ENCODE measurements at regions not wholly inside any gene's neighbourhood (a gene's known extent, or its start where the extent isn't known, plus 50 kb on each side); places are given as distances from the start of the nearest gene placed in this dataset.

DNA sequence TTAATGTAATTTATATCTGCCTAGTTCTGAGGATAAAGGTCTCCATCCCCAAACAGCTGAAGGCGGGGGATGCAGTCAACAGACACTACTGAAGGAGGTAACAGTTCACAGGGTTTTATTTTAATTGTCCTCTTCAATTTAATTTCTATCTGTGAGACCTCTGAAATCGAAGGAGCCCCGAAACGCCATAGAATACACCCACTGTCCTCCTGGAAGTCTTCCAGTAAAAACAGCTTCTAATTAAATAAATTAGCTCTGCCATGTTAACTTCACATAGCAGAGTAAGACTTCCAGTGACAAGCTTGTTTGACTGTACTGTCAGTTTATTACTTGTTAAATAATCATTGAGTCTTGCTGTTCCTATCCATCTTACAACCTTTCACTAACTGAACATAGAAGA, 193.5 kb downstream of the SEC61B start:
- Histone ChIP-seq H3K9ac (ENCODE audit: low read depth, low read length, poor library complexity, severe bottlenecking) (no peak overlapping the region), H4K20me1 (ENCODE audit: insufficient read depth, low read length, poor library complexity, severe bottlenecking) (no peaks in the 10 kb centered on the region), H3K9me3 (ENCODE audit: insufficient read depth, low read depth, low read length) (no peaks in the 10 kb centered on the region), H3K79me2 (ENCODE audit: insufficient read depth, low read length) (no peaks in the 10 kb centered on the region), H3K27me3 (ENCODE audit: insufficient read depth, low read length, poor library complexity, severe bottlenecking) (no peaks in the 10 kb centered on the region), H3K4me2 (ENCODE audit: low read depth, low read length, poor library complexity, severe bottlenecking) (peak overlapping the region; percentile 27), H3K36me3 (ENCODE audit: insufficient read depth, low read length) (no peaks in the 10 kb centered on the region), H2AFZ (ENCODE audit: low read length) (0 out of 2 replicates have a peak overlapping the region, but pooled peaks have one; percentile 9), H3F3A (ENCODE audit: low read depth) (no peaks in the 10 kb centered on the region), H3K4me1 (ENCODE audit: insufficient read depth, low read length, poor library complexity, severe bottlenecking) (peaks cover 7% of the 10 kb centered on the region), H3K4me3 (ENCODE audit: low read length, poor library complexity, severe bottlenecking) (no peak overlapping the region), H3K9me2 (replicated peaks; ENCODE audit: low read depth, low read length) (no peaks in the 10 kb centered on the region)
- TF ChIP-seq EZH2phosphoT487 (IDR thresholded peaks at IDR 0.05; ENCODE audit: borderline replicate concordance) = no peak
- TF ChIP-seq, protein P1, sequence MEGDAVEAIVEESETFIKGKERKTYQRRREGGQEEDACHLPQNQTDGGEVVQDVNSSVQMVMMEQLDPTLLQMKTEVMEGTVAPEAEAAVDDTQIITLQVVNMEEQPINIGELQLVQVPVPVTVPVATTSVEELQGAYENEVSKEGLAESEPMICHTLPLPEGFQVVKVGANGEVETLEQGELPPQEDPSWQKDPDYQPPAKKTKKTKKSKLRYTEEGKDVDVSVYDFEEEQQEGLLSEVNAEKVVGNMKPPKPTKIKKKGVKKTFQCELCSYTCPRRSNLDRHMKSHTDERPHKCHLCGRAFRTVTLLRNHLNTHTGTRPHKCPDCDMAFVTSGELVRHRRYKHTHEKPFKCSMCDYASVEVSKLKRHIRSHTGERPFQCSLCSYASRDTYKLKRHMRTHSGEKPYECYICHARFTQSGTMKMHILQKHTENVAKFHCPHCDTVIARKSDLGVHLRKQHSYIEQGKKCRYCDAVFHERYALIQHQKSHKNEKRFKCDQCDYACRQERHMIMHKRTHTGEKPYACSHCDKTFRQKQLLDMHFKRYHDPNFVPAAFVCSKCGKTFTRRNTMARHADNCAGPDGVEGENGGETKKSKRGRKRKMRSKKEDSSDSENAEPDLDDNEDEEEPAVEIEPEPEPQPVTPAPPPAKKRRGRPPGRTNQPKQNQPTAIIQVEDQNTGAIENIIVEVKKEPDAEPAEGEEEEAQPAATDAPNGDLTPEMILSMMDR (conservative IDR thresholded peaks at IDR 0.05; ENCODE audit: low read length) = no peak

GRCh38 chr9:99416007-99416406, 193.9 kb downstream of the SEC61B start:
- Histone ChIP-seq H3K79me2 (ENCODE audit: insufficient read depth, low read length) (no peaks in the 10 kb centered on the region), H3K4me3 (ENCODE audit: low read length, poor library complexity, severe bottlenecking) (no peak overlapping the region), H2AFZ (ENCODE audit: low read length) (0 out of 2 replicates have a peak overlapping the region, but pooled peaks have one; percentile 9), H3K9me3 (ENCODE audit: insufficient read depth, low read depth, low read length) (no peaks in the 10 kb centered on the region), H3K27me3 (ENCODE audit: insufficient read depth, low read length, poor library complexity, severe bottlenecking) (no peaks in the 10 kb centered on the region), H4K20me1 (ENCODE audit: insufficient read depth, low read length, poor library complexity, severe bottlenecking) (no peaks in the 10 kb centered on the region), H3K4me2 (ENCODE audit: low read depth, low read length, poor library complexity, severe bottlenecking) (peak overlapping the region; percentile 27), H3F3A (ENCODE audit: low read depth) (no peaks in the 10 kb centered on the region), H3K36me3 (ENCODE audit: insufficient read depth, low read length) (no peaks in the 10 kb centered on the region), H3K9me2 (replicated peaks; ENCODE audit: low read depth, low read length) (no peaks in the 10 kb centered on the region), H3K9ac (ENCODE audit: low read depth, low read length, poor library complexity, severe bottlenecking) (no peak overlapping the region), H3K4me1 (ENCODE audit: insufficient read depth, low read length, poor library complexity, severe bottlenecking) (peaks cover 7% of the 10 kb centered on the region)
- TF ChIP-seq, protein P1 (conservative IDR thresholded peaks at IDR 0.05; ENCODE audit: low read length) = no peak
- no peak for TF ChIP-seq EZH2phosphoT487 (IDR thresholded peaks at IDR 0.05; ENCODE audit: borderline replicate concordance)

DNA sequence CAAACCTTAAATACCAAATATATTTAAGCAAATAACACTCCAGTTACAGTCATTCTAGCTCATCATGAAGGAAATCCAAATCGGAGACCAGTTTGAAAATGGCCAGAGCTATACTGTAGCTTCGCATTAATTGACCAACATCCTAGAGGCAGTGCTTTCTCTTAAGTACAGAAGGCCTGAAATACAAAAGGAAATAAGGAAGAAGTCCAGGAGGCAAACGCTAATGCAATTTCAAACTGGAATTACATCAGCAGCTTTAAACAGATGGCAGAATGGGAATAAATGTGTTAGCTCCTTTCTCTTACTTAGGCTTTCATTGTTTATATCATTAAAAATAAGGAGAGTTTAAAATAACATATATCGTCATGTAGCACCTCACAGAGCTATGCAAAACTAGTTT, 197.0 kb downstream of the SEC61B start:
- H3K4me2 ChIP-seq (ENCODE audit: low read depth, low read length, poor library complexity, severe bottlenecking) = no peak overlapping the region
- no peaks in the 10 kb centered on the region for H3K79me2 ChIP-seq (ENCODE audit: insufficient read depth, low read length)
- H2AFZ ChIP-seq (ENCODE audit: low read length) = no peak overlapping the region
- TF ChIP-seq EZH2phosphoT487 (IDR thresholded peaks at IDR 0.05; ENCODE audit: borderline replicate concordance) = no peak
- TF ChIP-seq, protein P1 (conservative IDR thresholded peaks at IDR 0.05; ENCODE audit: low read length) = no peak
- H3K9me2 ChIP-seq (replicated peaks; ENCODE audit: low read depth, low read length) = no peaks in the 10 kb centered on the region
- no peaks in the 10 kb centered on the region for H3K9me3 ChIP-seq (ENCODE audit: insufficient read depth, low read depth, low read length)
- H4K20me1 ChIP-seq (ENCODE audit: insufficient read depth, low read length, poor library complexity, severe bottlenecking) = no peaks in the 10 kb centered on the region
- no peak overlapping the region for H3K9ac ChIP-seq (ENCODE audit: low read depth, low read length, poor library complexity, severe bottlenecking)
- H3K36me3 ChIP-seq (ENCODE audit: insufficient read depth, low read length) = no peaks in the 10 kb centered on the region
- no peak overlapping the region for H3K4me3 ChIP-seq (ENCODE audit: low read length, poor library complexity, severe bottlenecking)
- no peaks in the 10 kb centered on the region for H3K27me3 ChIP-seq (ENCODE audit: insufficient read depth, low read length, poor library complexity, severe bottlenecking)
- no peaks in the 10 kb centered on the region for H3F3A ChIP-seq (ENCODE audit: low read depth)
- H3K4me1 ChIP-seq (ENCODE audit: insufficient read depth, low read length, poor library complexity, severe bottlenecking) = peaks cover 7% of the 10 kb centered on the region
